ENCODE measurements at regions not wholly inside any gene's neighbourhood (a gene's known extent, or its start where the extent isn't known, plus 50 kb on each side); places are given as distances from the start of the nearest gene placed in this dataset.

GRCh38 chr9:91085517-91086291, 276.0 kb downstream of the AUH start:
- ATAC-seq: no peak
- Histone ChIP-seq H3K4me3 (no peak overlapping the region), H3K27me3 (no peaks in the 10 kb centered on the region), H3K9me3 (no peaks in the 10 kb centered on the region), H3K36me3 (no peaks in the 10 kb centered on the region), H3K27ac (no peak overlapping the region), H3K4me1 (peaks cover 0 to 8% (median 0%) of the 10 kb centered on the region in 3 donors)
- 54 to 72% methylated on average over 2 of the region's 2 CpGs for WGBS, 2 donors (ENCODE audit: low coverage in 1 of 2)
- TF ChIP-seq EP300 (IDR thresholded peaks at IDR 0.05) (no peak), POLR2AphosphoS5 (IDR thresholded peaks at IDR 0.05) (no peak), CTCF (IDR thresholded peaks at IDR 0.05) (no peak), POLR2A (IDR thresholded peaks at IDR 0.05) (no peak)

- no peaks in the 10 kb centered on the region for H3K36me3 ChIP-seq
- H3K9me3 ChIP-seq: no peaks in the 10 kb centered on the region
- H3K4me3 ChIP-seq: no peak overlapping the region
- ATAC-seq: no peak
- H3K4me1 ChIP-seq: peaks cover 0 to 8% (median 0%) of the 10 kb centered on the region in 3 donors
- no peak overlapping the region for H3K27ac ChIP-seq
- no peak for TF ChIP-seq CTCF (IDR thresholded peaks at IDR 0.05)
- no peak for TF ChIP-seq EP300 (IDR thresholded peaks at IDR 0.05)
- TF ChIP-seq POLR2A (IDR thresholded peaks at IDR 0.05): no peak
- no peak for TF ChIP-seq POLR2AphosphoS5 (IDR thresholded peaks at IDR 0.05)
- H3K27me3 ChIP-seq: no peaks in the 10 kb centered on the region
Measured at GRCh38 chr9:91086657-91087461, 274.9 kb downstream of the AUH start.

- ATAC-seq: no peak
- no peak for TF ChIP-seq CTCF (IDR thresholded peaks at IDR 0.05)
- TF ChIP-seq EP300 (IDR thresholded peaks at IDR 0.05): no peak
- TF ChIP-seq POLR2A (IDR thresholded peaks at IDR 0.05): no peak
- no peak for TF ChIP-seq POLR2AphosphoS5 (IDR thresholded peaks at IDR 0.05)
- no peak overlapping the region for H3K27ac ChIP-seq
- H3K36me3 ChIP-seq: no peaks in the 10 kb centered on the region
- H3K27me3 ChIP-seq: no peaks in the 10 kb centered on the region
- H3K9me3 ChIP-seq: no peaks in the 10 kb centered on the region
- peaks cover 0 to 8% (median 0%) of the 10 kb centered on the region in 3 donors for H3K4me1 ChIP-seq
- H3K4me3 ChIP-seq: no peak overlapping the region
Measured at GRCh38 chr9:91087462-91087759, 274.3 kb downstream of the AUH start.

GRCh38 chr9:91089405-91090129, 272.2 kb downstream of the AUH start:
- H3K4me3 ChIP-seq: no peak overlapping the region
- 20 to 25% methylated on average over 4 to 6 of the region's 6 CpGs for WGBS, 2 donors (ENCODE audit: low coverage in 1 of 2)
- peaks cover 0 to 5% (median 0%) of the 10 kb centered on the region in 3 donors for H3K9me3 ChIP-seq
- peak; percentile 70 for ATAC-seq
- H3K27ac ChIP-seq: no peak overlapping the region
- H3K4me1 ChIP-seq: peaks cover 0 to 8% (median 0%) of the 10 kb centered on the region in 3 donors
- H3K27me3 ChIP-seq: no peaks in the 10 kb centered on the region
- peak; percentile 15 to 65 (median 62) for TF ChIP-seq CTCF (IDR thresholded peaks at IDR 0.05)
- TF ChIP-seq POLR2A (IDR thresholded peaks at IDR 0.05): no peak
- no peak for TF ChIP-seq EP300 (IDR thresholded peaks at IDR 0.05)
- no peaks in the 10 kb centered on the region for H3K36me3 ChIP-seq
